ENCODE measurements at regions not wholly inside any gene's neighbourhood (a gene's known extent, or its start where the extent isn't known, plus 50 kb on each side); places are given as distances from the start of the nearest gene placed in this dataset.

GRCh38 chr2:224221455-224221913 is 180.4 kb downstream of the FAM124B start:
- Histone ChIP-seq H3K27me3 (ENCODE audit: insufficient read depth, low read depth, low read length) (no peaks in the 10 kb centered on the region), H3K36me3 (ENCODE audit: insufficient read depth, low read length) (no peaks in the 10 kb centered on the region), H2AFZ (ENCODE audit: low read depth, low read length) (no peak overlapping the region), H3K4me2 (ENCODE audit: low read length) (no peak overlapping the region), H3K4me3 (ENCODE audit: low read length) (no peak overlapping the region), H3F3A (ENCODE audit: insufficient read depth, low read length, poor library complexity, severe bottlenecking) (no peaks in the 10 kb centered on the region), H4K20me1 (ENCODE audit: insufficient read depth) (no peaks in the 10 kb centered on the region), H3K9me3 (ENCODE audit: low read length) (no peaks in the 10 kb centered on the region), H3K9me2 (ENCODE audit: insufficient read depth, low read length) (no peaks in the 10 kb centered on the region), H3K27ac (ENCODE audit: low read length) (no peak overlapping the region), H3K9ac (ENCODE audit: low read length) (no peak overlapping the region), H3K79me2 (replicated peaks; ENCODE audit: insufficient read depth, low read length) (no peaks in the 10 kb centered on the region)
- TF ChIP-seq CTCF (IDR thresholded peaks at IDR 0.05; ENCODE audit: poor library complexity, severe bottlenecking): no peak
- no peak for TF ChIP-seq TAF1 (IDR thresholded peaks at IDR 0.05; ENCODE audit: low read depth)
- TF ChIP-seq EP300 (conservative IDR thresholded peaks at IDR 0.05; ENCODE audit: poor library complexity, severe bottlenecking): no peak
- TF ChIP-seq MXI1 (conservative IDR thresholded peaks at IDR 0.05; ENCODE audit: poor library complexity, severe bottlenecking): no peak
- TF ChIP-seq SMC3 (conservative IDR thresholded peaks at IDR 0.05; ENCODE audit: poor library complexity): no peak
- no peak for TF ChIP-seq POLR2AphosphoS5 (IDR thresholded peaks at IDR 0.05)
- TF ChIP-seq RAD21 (conservative IDR thresholded peaks at IDR 0.05): no peak
- no peak for TF ChIP-seq EZH2 (IDR thresholded peaks at IDR 0.05; ENCODE audit: borderline replicate concordance, insufficient read depth, low read length, poor library complexity, severe bottlenecking)
- TF ChIP-seq, protein P1, sequence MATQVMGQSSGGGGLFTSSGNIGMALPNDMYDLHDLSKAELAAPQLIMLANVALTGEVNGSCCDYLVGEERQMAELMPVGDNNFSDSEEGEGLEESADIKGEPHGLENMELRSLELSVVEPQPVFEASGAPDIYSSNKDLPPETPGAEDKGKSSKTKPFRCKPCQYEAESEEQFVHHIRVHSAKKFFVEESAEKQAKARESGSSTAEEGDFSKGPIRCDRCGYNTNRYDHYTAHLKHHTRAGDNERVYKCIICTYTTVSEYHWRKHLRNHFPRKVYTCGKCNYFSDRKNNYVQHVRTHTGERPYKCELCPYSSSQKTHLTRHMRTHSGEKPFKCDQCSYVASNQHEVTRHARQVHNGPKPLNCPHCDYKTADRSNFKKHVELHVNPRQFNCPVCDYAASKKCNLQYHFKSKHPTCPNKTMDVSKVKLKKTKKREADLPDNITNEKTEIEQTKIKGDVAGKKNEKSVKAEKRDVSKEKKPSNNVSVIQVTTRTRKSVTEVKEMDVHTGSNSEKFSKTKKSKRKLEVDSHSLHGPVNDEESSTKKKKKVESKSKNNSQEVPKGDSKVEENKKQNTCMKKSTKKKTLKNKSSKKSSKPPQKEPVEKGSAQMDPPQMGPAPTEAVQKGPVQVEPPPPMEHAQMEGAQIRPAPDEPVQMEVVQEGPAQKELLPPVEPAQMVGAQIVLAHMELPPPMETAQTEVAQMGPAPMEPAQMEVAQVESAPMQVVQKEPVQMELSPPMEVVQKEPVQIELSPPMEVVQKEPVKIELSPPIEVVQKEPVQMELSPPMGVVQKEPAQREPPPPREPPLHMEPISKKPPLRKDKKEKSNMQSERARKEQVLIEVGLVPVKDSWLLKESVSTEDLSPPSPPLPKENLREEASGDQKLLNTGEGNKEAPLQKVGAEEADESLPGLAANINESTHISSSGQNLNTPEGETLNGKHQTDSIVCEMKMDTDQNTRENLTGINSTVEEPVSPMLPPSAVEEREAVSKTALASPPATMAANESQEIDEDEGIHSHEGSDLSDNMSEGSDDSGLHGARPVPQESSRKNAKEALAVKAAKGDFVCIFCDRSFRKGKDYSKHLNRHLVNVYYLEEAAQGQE (IDR thresholded peaks at IDR 0.05; ENCODE audit: borderline replicate concordance): no peak

GRCh38 chr2:224220586-224221255 is 181.2 kb downstream of the FAM124B start:
- Histone ChIP-seq H4K20me1 (ENCODE audit: insufficient read depth) (no peaks in the 10 kb centered on the region), H3K27me3 (ENCODE audit: insufficient read depth, low read depth, low read length) (no peaks in the 10 kb centered on the region), H3K79me2 (replicated peaks; ENCODE audit: insufficient read depth, low read length) (no peaks in the 10 kb centered on the region), H2AFZ (ENCODE audit: low read depth, low read length) (no peak overlapping the region), H3K4me3 (ENCODE audit: low read length) (no peak overlapping the region), H3K9me3 (ENCODE audit: low read length) (no peaks in the 10 kb centered on the region), H3F3A (ENCODE audit: insufficient read depth, low read length, poor library complexity, severe bottlenecking) (no peaks in the 10 kb centered on the region), H3K9ac (ENCODE audit: low read length) (no peak overlapping the region), H3K4me2 (ENCODE audit: low read length) (no peak overlapping the region), H3K27ac (ENCODE audit: low read length) (no peak overlapping the region), H3K9me2 (ENCODE audit: insufficient read depth, low read length) (no peaks in the 10 kb centered on the region), H3K36me3 (ENCODE audit: insufficient read depth, low read length) (no peaks in the 10 kb centered on the region)
- TF ChIP-seq POLR2AphosphoS5 (IDR thresholded peaks at IDR 0.05) (no peak), MXI1 (conservative IDR thresholded peaks at IDR 0.05; ENCODE audit: poor library complexity, severe bottlenecking) (no peak), RAD21 (conservative IDR thresholded peaks at IDR 0.05) (no peak), SMC3 (conservative IDR thresholded peaks at IDR 0.05; ENCODE audit: poor library complexity) (no peak), EP300 (conservative IDR thresholded peaks at IDR 0.05; ENCODE audit: poor library complexity, severe bottlenecking) (no peak), CTCF (IDR thresholded peaks at IDR 0.05; ENCODE audit: poor library complexity, severe bottlenecking) (no peak), EZH2 (IDR thresholded peaks at IDR 0.05; ENCODE audit: borderline replicate concordance, insufficient read depth, low read length, poor library complexity, severe bottlenecking) (no peak), TAF1 (IDR thresholded peaks at IDR 0.05; ENCODE audit: low read depth) (no peak)
- TF ChIP-seq, protein P1 (IDR thresholded peaks at IDR 0.05; ENCODE audit: borderline replicate concordance): no peak

Measured in neural cell (in vitro differentiated cells).